Liver (tissue), 8 donors: ENCODE measurements at regions not wholly inside any gene's neighbourhood (a gene's known extent, or its start where the extent isn't known, plus 50 kb on each side); places are given as distances from the start of the nearest gene placed in this dataset.

Experiments
- DNase-seq: peaks from one replicate; pipeline ENCODE4 v3.0.0-alpha.2; 2017; ENCODE audit warnings: low spot score
- H3K27ac ChIP-seq, 2 donors: one replicate each; pipeline ENCODE4 v1.7.0; 2013; ENCODE audit warnings: inconsistent platforms in 2 of 2, low read length in 2 of 2, control low read depth in 1 of 2, low read depth in 1 of 2, mild to moderate bottlenecking in 1 of 2
- H3K27me3 ChIP-seq, 4 donors: one replicate each; pipeline versions ENCODE4 v1.6.1 to v1.7.0; 2013; ENCODE audit warnings: low read length in 3 of 4, inconsistent platforms in 1 of 4, mild to moderate bottlenecking in 1 of 4, moderate library complexity in 1 of 4; ENCODE audit not compliant: control insufficient read depth in 4 of 4, insufficient read depth in 4 of 4
- H3K36me3 ChIP-seq, 4 donors: one replicate each; pipeline versions ENCODE4 v1.6.1 to v1.7.0; 2013; ENCODE audit warnings: low read length in 3 of 4, mild to moderate bottlenecking in 3 of 4, low read depth in 1 of 4, moderate library complexity in 1 of 4; ENCODE audit not compliant: control insufficient read depth in 4 of 4, insufficient read depth in 3 of 4
- H3K4me1 ChIP-seq, 4 donors: one replicate each; pipeline versions ENCODE4 v1.6.1 to v1.7.0; 2013; ENCODE audit warnings: low read length in 3 of 4, mild to moderate bottlenecking in 3 of 4, moderate library complexity in 1 of 4; ENCODE audit not compliant: control insufficient read depth in 4 of 4, insufficient read depth in 4 of 4
- H3K4me3 ChIP-seq, 3 donors: one replicate each; pipeline versions ENCODE4 v1.6.1 to v1.7.0; 2013; ENCODE audit warnings: low read length in 3 of 3, control low read depth in 1 of 3, low read depth in 1 of 3, mild to moderate bottlenecking in 1 of 3
- H3K9ac ChIP-seq, 2 donors: one replicate each; pipeline ENCODE4 v1.7.0; 2013; ENCODE audit warnings: low read length in 2 of 2, mild to moderate bottlenecking in 2 of 2, moderate library complexity in 2 of 2, control low read depth in 1 of 2, low read depth in 1 of 2
- H3K9me3 ChIP-seq, 4 donors: one replicate each; pipeline versions ENCODE4 v1.6.1 to v1.7.0; 2013; ENCODE audit warnings: low read length in 3 of 4; ENCODE audit not compliant: control insufficient read depth in 4 of 4
- CTCF ChIP-seq: fragments of 150-350 bp; IDR thresholded peaks from 2 replicates; pipeline ENCODE4 v1.5.1; 2017; ENCODE audit warnings: improper control_type of control experiment, low read depth, low read length; ENCODE audit not compliant: missing input control
- EGR1 ChIP-seq, 2 donors: IDR thresholded peaks; 2 replicates each; pipeline ENCODE4 v1.6.1; 2016 to 2018; ENCODE audit warnings: antibody characterized with exemption in 2 of 2, low read depth in 2 of 2
- FOXA1 ChIP-seq: IDR thresholded peaks from 2 replicates; pipeline ENCODE4 v1.6.1; 2016; ENCODE audit warnings: antibody characterized with exemption
- FOXA2 ChIP-seq: IDR thresholded peaks from 2 replicates; pipeline ENCODE4 v1.6.1; 2016; ENCODE audit warnings: antibody characterized with exemption
- GABPA ChIP-seq, 2 donors: IDR thresholded peaks in 1 of 2; conservative IDR thresholded peaks in 1 of 2; 2 replicates each; pipeline ENCODE4 v1.6.1; 2016; ENCODE audit warnings: antibody characterized with exemption in 2 of 2, mild to moderate bottlenecking in 1 of 2, moderate library complexity in 1 of 2
- HNF4A ChIP-seq, 2 donors: conservative IDR thresholded peaks; 2 replicates each; pipeline ENCODE4 v1.6.1; 2016; ENCODE audit warnings: antibody characterized with exemption in 2 of 2, mild to moderate bottlenecking in 2 of 2
- HNF4G ChIP-seq: IDR thresholded peaks from 2 replicates; pipeline ENCODE4 v1.6.1; 2016; ENCODE audit warnings: antibody characterized with exemption
- JUND ChIP-seq, 2 donors: IDR thresholded peaks; 2 replicates each; pipeline ENCODE4 v1.6.1; 2016; ENCODE audit warnings: antibody characterized with exemption in 2 of 2
- MAX ChIP-seq: IDR thresholded peaks from 2 replicates; pipeline ENCODE4 v1.6.1; 2016; ENCODE audit warnings: antibody characterized with exemption
- NR2F2 ChIP-seq: IDR thresholded peaks from 2 replicates; pipeline ENCODE4 v1.6.1; 2016; ENCODE audit warnings: antibody characterized with exemption
- RAD21 ChIP-seq, 2 donors: IDR thresholded peaks; 2 replicates each; pipeline ENCODE4 v1.6.1; 2016; ENCODE audit warnings: antibody characterized with exemption in 2 of 2, mild to moderate bottlenecking in 2 of 2
- REST ChIP-seq: IDR thresholded peaks from 2 replicates; pipeline ENCODE4 v1.6.1; 2016; ENCODE audit warnings: antibody characterized with exemption, mild to moderate bottlenecking
- RXRA ChIP-seq, 2 donors: IDR thresholded peaks; 2 replicates each; pipeline ENCODE4 v1.6.1; 2017 to 2018; ENCODE audit warnings: antibody characterized with exemption in 2 of 2, mild to moderate bottlenecking in 1 of 2
- SP1 ChIP-seq: IDR thresholded peaks from 2 replicates; pipeline ENCODE4 v1.6.1; 2018; ENCODE audit warnings: antibody characterized with exemption, mild to moderate bottlenecking
- TAF1 ChIP-seq: conservative IDR thresholded peaks from 2 replicates; pipeline ENCODE4 v1.6.1; 2016; ENCODE audit warnings: antibody characterized with exemption, mild to moderate bottlenecking
- YY1 ChIP-seq: IDR thresholded peaks from 2 replicates; pipeline ENCODE4 v1.6.1; 2016; ENCODE audit warnings: antibody characterized with exemption, mild to moderate bottlenecking
- WGBS: extraction: QIAGEN DNeasy Blood & Tissue Kit; methylation state at CpG from one replicate; pipeline ENCODE4 v1.1.7; 2013; 5-methylcytosine and 5-hydroxymethylcytosine counted together
- TF ChIP-seq, protein P1 (sequence below): IDR thresholded peaks from 2 replicates; pipeline ENCODE4 v1.6.1; 2016; ENCODE audit warnings: antibody characterized with exemption
- TF ChIP-seq, protein P2 (sequence below): IDR thresholded peaks from 2 replicates; pipeline ENCODE4 v1.6.1; 2016; ENCODE audit warnings: antibody characterized with exemption
- donor health status: healthy.
- donor health status: healthy.
- donor health status: healthy.
- donor health status: healthy.
- donor health status: healthy.

DNA sequence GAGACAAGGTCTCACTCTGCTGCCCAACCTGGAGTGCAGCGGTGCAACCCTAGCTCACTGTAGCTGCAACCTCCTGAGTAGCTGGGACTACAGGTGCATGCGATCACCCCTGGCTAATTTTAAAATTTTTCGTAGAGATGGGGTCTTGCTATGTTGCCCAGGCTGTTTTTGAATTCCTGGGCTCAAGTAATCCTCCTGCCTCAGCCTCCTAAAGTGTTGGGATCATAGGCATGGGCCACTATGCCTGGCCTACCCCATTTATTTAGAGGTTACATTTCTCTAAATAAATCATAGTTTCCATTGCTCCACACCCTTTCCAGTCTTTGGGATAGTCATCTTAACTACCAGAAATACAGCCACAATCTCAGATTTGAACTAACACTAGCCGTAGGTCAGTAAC lies 134.7 kb upstream of the CITED2 start:
- Histone ChIP-seq H3K4me3 (no peak overlapping the region), H3K4me1 (peaks cover 0 to 4% (median 1%) of the 10 kb centered on the region in 4 donors), H3K36me3 (no peaks in the 10 kb centered on the region), H3K9me3 (no peaks in the 10 kb centered on the region), H3K27me3 (no peaks in the 10 kb centered on the region), H3K9ac (no peak overlapping the region), H3K27ac (no peak overlapping the region)
- DNase-seq = no peak
- no peak for TF ChIP-seq JUND (IDR thresholded peaks at IDR 0.05)
- no peak for TF ChIP-seq TAF1
- TF ChIP-seq, protein P1, sequence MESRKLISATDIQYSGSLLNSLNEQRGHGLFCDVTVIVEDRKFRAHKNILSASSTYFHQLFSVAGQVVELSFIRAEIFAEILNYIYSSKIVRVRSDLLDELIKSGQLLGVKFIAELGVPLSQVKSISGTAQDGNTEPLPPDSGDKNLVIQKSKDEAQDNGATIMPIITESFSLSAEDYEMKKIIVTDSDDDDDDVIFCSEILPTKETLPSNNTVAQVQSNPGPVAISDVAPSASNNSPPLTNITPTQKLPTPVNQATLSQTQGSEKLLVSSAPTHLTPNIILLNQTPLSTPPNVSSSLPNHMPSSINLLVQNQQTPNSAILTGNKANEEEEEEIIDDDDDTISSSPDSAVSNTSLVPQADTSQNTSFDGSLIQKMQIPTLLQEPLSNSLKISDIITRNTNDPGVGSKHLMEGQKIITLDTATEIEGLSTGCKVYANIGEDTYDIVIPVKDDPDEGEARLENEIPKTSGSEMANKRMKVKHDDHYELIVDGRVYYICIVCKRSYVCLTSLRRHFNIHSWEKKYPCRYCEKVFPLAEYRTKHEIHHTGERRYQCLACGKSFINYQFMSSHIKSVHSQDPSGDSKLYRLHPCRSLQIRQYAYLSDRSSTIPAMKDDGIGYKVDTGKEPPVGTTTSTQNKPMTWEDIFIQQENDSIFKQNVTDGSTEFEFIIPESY = no peak
- TF ChIP-seq SP1 = no peak
- no peak for TF ChIP-seq EGR1 (IDR thresholded peaks at IDR 0.05; ENCODE audit: low read depth in 2 of 2)
- no peak for TF ChIP-seq NR2F2
- TF ChIP-seq, protein P2, sequence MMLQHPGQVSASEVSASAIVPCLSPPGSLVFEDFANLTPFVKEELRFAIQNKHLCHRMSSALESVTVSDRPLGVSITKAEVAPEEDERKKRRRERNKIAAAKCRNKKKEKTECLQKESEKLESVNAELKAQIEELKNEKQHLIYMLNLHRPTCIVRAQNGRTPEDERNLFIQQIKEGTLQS = no peak
- TF ChIP-seq YY1 = no peak
- TF ChIP-seq FOXA2 = no peak
- no peak for TF ChIP-seq GABPA (IDR thresholded peaks at IDR 0.05 in 1 of 2, conservative IDR thresholded peaks at IDR 0.05 in 1 of 2)
- TF ChIP-seq HNF4A (conservative IDR thresholded peaks at IDR 0.05) = no peak
- TF ChIP-seq RXRA (IDR thresholded peaks at IDR 0.05) = no peak
- TF ChIP-seq RAD21 (IDR thresholded peaks at IDR 0.05) = no peak
- TF ChIP-seq HNF4G = no peak
- TF ChIP-seq REST = no peak
- no peak for TF ChIP-seq CTCF
- no peak for TF ChIP-seq FOXA1
- TF ChIP-seq MAX = no peak
- WGBS = 96% methylated on average over 4 of the region's 4 CpGs
